SK-N-SH (cell line): ENCODE measurements at regions not wholly inside any gene's neighbourhood (a gene's known extent, or its start where the extent isn't known, plus 50 kb on each side); places are given as distances from the start of the nearest gene placed in this dataset.

Source experiments
- CTCF ChIP-seq: fragments of 200-600 bp; sonication (generic); IDR thresholded peaks from 2 replicates; pipeline ENCODE4 v1.6.1; 2017; ENCODE audit warnings: antibody characterized with exemption, mild to moderate bottlenecking, moderate library complexity
- EP300 ChIP-seq, 2 experiments: IDR thresholded peaks; 2 replicates each; pipeline versions ENCODE4 v1.4.0 to v1.6.1; 2012; ENCODE audit warnings: borderline replicate concordance in 1 of 2, low read depth in 1 of 2, low read length in 1 of 2
- EZH2phosphoT487 ChIP-seq: fragments of 200-600 bp; sonication (generic); IDR thresholded peaks from 2 replicates; pipeline ENCODE4 v1.6.1; 2017; ENCODE audit warnings: low read depth, mixed run types, mild to moderate bottlenecking, antibody characterized with exemption, moderate library complexity, borderline replicate concordance
- FOSL2 ChIP-seq: IDR thresholded peaks from 2 replicates; pipeline ENCODE4 v1.4.0; 2012; ENCODE audit warnings: low read depth, mild to moderate bottlenecking, moderate library complexity, borderline replicate concordance
- JUND ChIP-seq: IDR thresholded peaks from 2 replicates; pipeline ENCODE4 v1.4.0; 2012
- MAX ChIP-seq: IDR thresholded peaks from 2 replicates; pipeline ENCODE4 v1.4.0; 2012; ENCODE audit warnings: low read depth
- RAD21 ChIP-seq: IDR thresholded peaks from 2 replicates; pipeline ENCODE4 v1.6.1; 2012; ENCODE audit warnings: mild to moderate bottlenecking, low read length
- SIN3A ChIP-seq: IDR thresholded peaks from 2 replicates; pipeline ENCODE4 v1.6.1; 2012; ENCODE audit warnings: low read depth, mild to moderate bottlenecking, low read length, moderate library complexity, borderline replicate concordance
- USF2 ChIP-seq: fragments of 150-350 bp; IDR thresholded peaks from 2 replicates; pipeline ENCODE4 v1.6.1; 2017; ENCODE audit warnings: antibody characterized with exemption, low read length, low read depth, borderline replicate concordance
- YY1 ChIP-seq: IDR thresholded peaks from 2 replicates; pipeline ENCODE4 v1.4.0; 2012; ENCODE audit warnings: low read depth, mild to moderate bottlenecking
- TF ChIP-seq, protein P1 (sequence below): IDR thresholded peaks from 2 replicates; pipeline ENCODE4 v1.4.0; 2012; ENCODE audit warnings: low read depth, borderline replicate concordance

- no peak for TF ChIP-seq EZH2phosphoT487
- TF ChIP-seq CTCF = no peak
- TF ChIP-seq RAD21 = no peak
- no peak for TF ChIP-seq JUND
- no peak for TF ChIP-seq SIN3A
- TF ChIP-seq MAX = no peak
- TF ChIP-seq, protein P1, sequence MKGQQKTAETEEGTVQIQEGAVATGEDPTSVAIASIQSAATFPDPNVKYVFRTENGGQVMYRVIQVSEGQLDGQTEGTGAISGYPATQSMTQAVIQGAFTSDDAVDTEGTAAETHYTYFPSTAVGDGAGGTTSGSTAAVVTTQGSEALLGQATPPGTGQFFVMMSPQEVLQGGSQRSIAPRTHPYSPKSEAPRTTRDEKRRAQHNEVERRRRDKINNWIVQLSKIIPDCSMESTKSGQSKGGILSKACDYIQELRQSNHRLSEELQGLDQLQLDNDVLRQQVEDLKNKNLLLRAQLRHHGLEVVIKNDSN = no peak
- no peak for TF ChIP-seq USF2
- TF ChIP-seq FOSL2 = no peak
- no peak for TF ChIP-seq YY1
- no peak for TF ChIP-seq EP300 (IDR thresholded peaks at IDR 0.05; ENCODE audit: borderline replicate concordance in 1 of 2, low read depth in 1 of 2, low read length in 1 of 2)
These were observed 201.8 kb upstream of the ZNF521 start for GRCh38 chr18:25553631-25554263.
